ENCODE measurements at regions not wholly inside any gene's neighbourhood (a gene's known extent, or its start where the extent isn't known, plus 50 kb on each side); places are given as distances from the start of the nearest gene placed in this dataset.

DNA sequence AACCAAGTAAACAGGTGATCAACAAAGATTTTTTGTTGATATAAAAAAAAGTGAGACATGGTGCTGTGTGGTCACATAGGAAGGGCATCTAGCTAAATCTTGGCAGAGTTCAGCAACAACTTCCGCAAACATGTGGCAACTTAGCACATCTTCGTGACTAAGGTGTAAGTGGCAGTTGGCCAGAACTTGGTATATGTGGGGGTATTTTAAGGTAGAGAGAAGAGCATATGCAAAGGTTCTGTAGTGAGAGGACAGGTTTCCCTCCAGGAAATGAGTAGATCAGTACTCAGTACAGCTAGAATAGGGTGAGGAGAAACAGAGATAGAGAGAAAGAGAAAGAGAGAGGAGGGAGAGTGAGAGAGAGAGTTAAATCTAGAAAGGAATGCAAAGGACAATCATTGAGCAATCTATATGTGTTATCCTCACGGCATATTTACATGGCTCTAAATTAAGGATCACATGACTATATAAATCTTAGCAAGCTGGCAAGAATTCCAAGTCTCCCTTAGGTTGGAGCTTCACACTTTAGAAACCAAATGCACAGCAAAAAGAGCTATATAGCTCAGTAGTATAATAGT is 227.7 kb upstream of the HMGA2 start:
- no peak for ATAC-seq
- H3K27me3 ChIP-seq (ENCODE audit: low read depth): peaks cover 22% of the 10 kb centered on the region
- no peaks in the 10 kb centered on the region for H3K9me3 ChIP-seq
- no peak overlapping the region for H3K4me3 ChIP-seq
- no peaks in the 10 kb centered on the region for H3K36me3 ChIP-seq
- intact Hi-C loops (cut with DNase I): no loop called here
- H3K4me1 ChIP-seq: peaks cover under 1% of the 10 kb centered on the region
- no peak overlapping the region for H3K27ac ChIP-seq
- DNase-seq: no peak
- TF ChIP-seq CTCF (IDR thresholded peaks at IDR 0.05): no peak

GRCh38 chr12:65597527-65597926 is 226.8 kb upstream of the HMGA2 start:
- peaks cover 10% of the 10 kb centered on the region for H3K4me1 ChIP-seq
- TF ChIP-seq CTCF (IDR thresholded peaks at IDR 0.05): no peak
- intact Hi-C loops (cut with DNase I): no loop called here
- H3K27ac ChIP-seq: no peak overlapping the region
- no peak overlapping the region for H3K4me3 ChIP-seq
- no peak for ATAC-seq
- no peaks in the 10 kb centered on the region for H3K9me3 ChIP-seq
- H3K36me3 ChIP-seq: no peaks in the 10 kb centered on the region
- no peak for DNase-seq
- peaks cover 22% of the 10 kb centered on the region for H3K27me3 ChIP-seq (ENCODE audit: low read depth)

DNA sequence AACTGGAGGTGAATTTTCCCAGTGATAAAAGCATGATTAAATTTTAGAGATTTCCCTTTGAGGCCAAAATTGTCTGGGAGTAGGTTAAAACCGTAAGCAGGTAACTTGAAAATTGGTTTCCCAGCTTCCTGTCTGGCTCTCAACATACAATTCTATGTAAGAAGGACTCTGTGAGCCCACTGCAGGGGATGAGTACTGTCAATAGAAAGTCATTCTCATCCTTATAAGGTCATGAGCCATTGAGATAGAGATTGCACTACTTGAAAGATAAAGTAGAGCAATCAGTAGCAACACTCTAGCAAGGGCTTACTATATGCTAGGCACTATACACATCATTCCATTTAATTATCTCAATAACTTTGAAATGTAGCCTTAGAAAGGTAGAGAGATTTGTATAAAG is 225.6 kb upstream of the HMGA2 start:
- Histone ChIP-seq H3K9me3 (no peaks in the 10 kb centered on the region), H3K4me3 (no peak overlapping the region), H3K36me3 (no peaks in the 10 kb centered on the region), H3K27me3 (ENCODE audit: low read depth) (peaks cover 22% of the 10 kb centered on the region), H3K4me1 (peaks cover 20% of the 10 kb centered on the region), H3K27ac (no peak overlapping the region)
- intact Hi-C loops (cut with DNase I): no loop called here
- no peak for DNase-seq
- no peak for ATAC-seq
- no peak for TF ChIP-seq CTCF (IDR thresholded peaks at IDR 0.05)

DNA sequence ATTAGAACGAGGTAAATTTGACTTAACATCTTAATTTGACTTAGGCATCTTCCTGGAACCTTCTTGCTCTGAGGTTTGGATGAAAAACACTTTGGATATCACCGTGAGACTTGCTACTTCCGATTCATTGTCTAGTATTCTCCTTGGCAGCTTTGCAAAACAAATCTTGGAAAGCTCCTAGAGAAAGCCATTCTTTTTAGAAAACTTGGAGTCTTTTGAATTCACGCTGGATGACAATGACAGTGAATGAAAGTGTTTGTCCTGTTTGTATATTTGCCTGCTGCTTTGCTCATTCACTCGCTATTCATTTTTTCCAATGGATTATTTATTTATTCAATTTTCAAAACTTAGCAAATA is 222.1 kb upstream of the HMGA2 start:
- Histone ChIP-seq H3K27me3 (ENCODE audit: low read depth) (peaks cover 22% of the 10 kb centered on the region), H3K9me3 (no peaks in the 10 kb centered on the region), H3K4me1 (peaks cover 24% of the 10 kb centered on the region), H3K27ac (no peak overlapping the region), H3K36me3 (no peaks in the 10 kb centered on the region), H3K4me3 (no peak overlapping the region)
- ATAC-seq (no peak), DNase-seq (no peak)
- no peak for TF ChIP-seq CTCF (IDR thresholded peaks at IDR 0.05)
- intact Hi-C loops (cut with DNase I): no loop called here

DNA sequence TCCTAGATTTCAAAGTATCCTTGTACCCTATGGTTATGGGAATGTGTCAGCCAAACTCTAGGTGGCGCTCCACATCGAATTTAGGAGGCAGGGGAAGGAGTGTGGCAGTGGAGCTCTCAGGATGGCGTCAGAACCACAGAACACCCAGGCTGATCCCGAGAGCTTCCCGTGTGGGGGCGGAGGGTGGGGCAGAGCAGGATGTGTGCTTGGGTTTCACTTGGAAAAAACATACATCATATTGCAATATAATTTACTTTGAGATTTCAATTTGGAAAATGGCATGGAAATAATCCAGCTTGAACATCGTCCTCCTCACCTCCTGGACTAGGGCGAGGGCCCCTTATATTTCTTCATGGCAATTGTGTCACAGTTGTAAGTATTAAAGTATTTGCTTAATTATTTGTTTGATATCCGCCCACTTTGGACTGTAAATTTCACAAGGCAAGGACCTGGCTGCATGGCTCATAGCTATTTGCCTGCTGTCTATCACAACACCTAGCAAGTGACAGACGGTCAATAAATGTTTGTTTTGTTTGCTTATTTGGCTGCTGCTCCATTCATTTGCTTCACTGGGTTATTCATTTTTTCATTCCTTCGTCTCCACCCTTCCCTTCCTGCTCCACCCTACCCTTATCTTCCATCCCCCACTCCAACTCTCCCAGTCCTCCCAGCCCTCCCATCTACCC is 221.5 kb upstream of the HMGA2 start:
- intact Hi-C loops (cut with DNase I): no loop called here
- Histone ChIP-seq H3K4me3 (peak overlapping the region; percentile 3), H3K27me3 (ENCODE audit: low read depth) (peaks cover 22% of the 10 kb centered on the region), H3K4me1 (peaks cover 24% of the 10 kb centered on the region), H3K9me3 (no peaks in the 10 kb centered on the region), H3K27ac (no peak overlapping the region), H3K36me3 (no peaks in the 10 kb centered on the region)
- TF ChIP-seq CTCF (IDR thresholded peaks at IDR 0.05): peak; percentile 74
- DNase-seq (peak; percentile 73), ATAC-seq (peak; percentile 92 to 94)

All from lower lobe of right lung (tissue), 2 donors.